EH (cell line): ENCODE measurements at regions not wholly inside any gene's neighbourhood (a gene's known extent, or its start where the extent isn't known, plus 50 kb on each side); places are given as distances from the start of the nearest gene placed in this dataset.
A peak's percentile ranks its signal among the peaks of the same experiment; 100 is the strongest.

Experiments
- DNase-seq: peaks from one replicate; pipeline ENCODE4 v3.0.0-alpha.2; 2015; ENCODE audit warnings: low read depth

GRCh38 chr5:98065261-98065909 lies 708.1 kb upstream of the RGMB start:
- no peak for DNase-seq

GRCh38 chr5:98066910-98067309 lies 706.6 kb upstream of the RGMB start:
- no peak for DNase-seq

- peak; percentile 15 for DNase-seq
Measured at GRCh38 chr5:98069876-98070512, 703.5 kb upstream of the RGMB start.

- no peak for DNase-seq
Measured at GRCh38 chr5:98072921-98073320, 700.5 kb upstream of the RGMB start.

- DNase-seq: no peak
Measured at GRCh38 chr5:98076501-98076900, 697.0 kb upstream of the RGMB start.

- DNase-seq: no peak
Measured at GRCh38 chr5:98085593-98085992, 687.9 kb upstream of the RGMB start.

- peak; percentile 22 for DNase-seq
Measured at GRCh38 chr5:98095072-98095471, 678.4 kb upstream of the RGMB start.

- DNase-seq: peak; percentile 82
Measured at GRCh38 chr5:98096155-98096554, 677.3 kb upstream of the RGMB start.

GRCh38 chr5:98099448-98100105 lies 673.9 kb upstream of the RGMB start:
- peak; percentile 32 for DNase-seq

- no peak for DNase-seq
Measured at GRCh38 chr5:98101131-98101530, 672.3 kb upstream of the RGMB start.

GRCh38 chr5:98102936-98103335 lies 670.5 kb upstream of the RGMB start:
- DNase-seq: no peak

GRCh38 chr5:98103807-98104206 lies 669.7 kb upstream of the RGMB start:
- no peak for DNase-seq

- DNase-seq: no peak
Measured at GRCh38 chr5:98104454-98105188, 668.8 kb upstream of the RGMB start.

- DNase-seq: no peak
Measured at GRCh38 chr5:98105681-98106080, 667.8 kb upstream of the RGMB start.

GRCh38 chr5:98106116-98107031 lies 667.1 kb upstream of the RGMB start:
- DNase-seq: peak; percentile 76

- peak; percentile 97 for DNase-seq
Measured at GRCh38 chr5:98108497-98108896, 665.0 kb upstream of the RGMB start.

GRCh38 chr5:98109561-98110006 lies 663.9 kb upstream of the RGMB start:
- DNase-seq: peak; percentile 92

GRCh38 chr5:98110282-98110691 lies 663.2 kb upstream of the RGMB start:
- peak; percentile 97 for DNase-seq

GRCh38 chr5:98110791-98111190 lies 662.7 kb upstream of the RGMB start:
- peak; percentile 33 for DNase-seq

GRCh38 chr5:98111686-98112085 lies 661.8 kb upstream of the RGMB start:
- DNase-seq: peak; percentile 15
